GM12875 (cell line): ENCODE measurements at regions not wholly inside any gene's neighbourhood (a gene's known extent, or its start where the extent isn't known, plus 50 kb on each side); places are given as distances from the start of the nearest gene placed in this dataset.

Experiments
- H3K4me3 ChIP-seq: one replicate; pipeline ENCODE4 v1.5.1; 2011; ENCODE audit warnings: low read depth, low read length, control low read depth
- TF ChIP-seq, protein P1 (sequence below): IDR thresholded peaks from 2 replicates; pipeline ENCODE4 v1.5.1; 2011; ENCODE audit warnings: low read depth, mild to moderate bottlenecking, control low read depth, inconsistent platforms, low read length, moderate library complexity, borderline replicate concordance; ENCODE audit not compliant: insufficient read depth

DNA sequence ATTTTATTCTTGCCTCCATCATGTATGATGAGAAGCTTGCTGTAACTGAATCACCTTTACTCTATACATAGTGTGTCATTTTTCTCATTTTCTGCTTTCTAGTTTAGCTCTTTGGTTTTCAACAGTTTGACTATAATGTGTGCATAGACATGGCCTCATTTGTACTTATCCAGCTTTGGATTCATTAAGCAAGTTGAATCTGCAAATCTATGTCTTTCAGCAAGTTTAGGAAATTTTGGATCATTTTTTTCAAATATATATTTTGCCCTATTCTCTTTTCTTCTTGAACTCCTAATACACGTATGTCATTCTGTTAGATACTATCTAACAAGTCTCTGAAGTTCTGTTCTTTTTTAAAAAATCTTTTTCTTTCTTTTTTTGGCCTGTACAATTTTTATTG lies 57.8 kb downstream of the PRLHR start:
- TF ChIP-seq, protein P1, sequence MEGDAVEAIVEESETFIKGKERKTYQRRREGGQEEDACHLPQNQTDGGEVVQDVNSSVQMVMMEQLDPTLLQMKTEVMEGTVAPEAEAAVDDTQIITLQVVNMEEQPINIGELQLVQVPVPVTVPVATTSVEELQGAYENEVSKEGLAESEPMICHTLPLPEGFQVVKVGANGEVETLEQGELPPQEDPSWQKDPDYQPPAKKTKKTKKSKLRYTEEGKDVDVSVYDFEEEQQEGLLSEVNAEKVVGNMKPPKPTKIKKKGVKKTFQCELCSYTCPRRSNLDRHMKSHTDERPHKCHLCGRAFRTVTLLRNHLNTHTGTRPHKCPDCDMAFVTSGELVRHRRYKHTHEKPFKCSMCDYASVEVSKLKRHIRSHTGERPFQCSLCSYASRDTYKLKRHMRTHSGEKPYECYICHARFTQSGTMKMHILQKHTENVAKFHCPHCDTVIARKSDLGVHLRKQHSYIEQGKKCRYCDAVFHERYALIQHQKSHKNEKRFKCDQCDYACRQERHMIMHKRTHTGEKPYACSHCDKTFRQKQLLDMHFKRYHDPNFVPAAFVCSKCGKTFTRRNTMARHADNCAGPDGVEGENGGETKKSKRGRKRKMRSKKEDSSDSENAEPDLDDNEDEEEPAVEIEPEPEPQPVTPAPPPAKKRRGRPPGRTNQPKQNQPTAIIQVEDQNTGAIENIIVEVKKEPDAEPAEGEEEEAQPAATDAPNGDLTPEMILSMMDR: no peak
- H3K4me3 ChIP-seq: no peak overlapping the region

DNA sequence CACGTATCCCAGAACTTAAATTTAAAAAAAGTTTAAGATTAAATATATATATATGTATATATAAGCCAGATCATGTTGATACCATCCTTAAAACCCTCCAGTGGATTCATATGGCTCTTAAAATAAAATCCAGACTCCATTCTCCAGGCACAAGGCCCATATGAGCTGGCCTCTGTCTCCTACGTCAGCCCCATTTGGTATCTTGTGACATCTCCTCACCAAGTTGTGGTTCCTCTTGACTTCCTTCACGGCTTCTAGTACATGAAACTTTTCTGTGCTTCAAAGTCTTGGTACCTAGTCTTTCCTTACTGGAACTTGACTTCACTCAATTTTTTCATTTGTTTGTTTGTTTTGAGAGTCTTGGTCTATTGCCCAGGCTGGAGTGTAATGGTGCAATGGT lies 61.3 kb downstream of the PRLHR start:
- TF ChIP-seq, protein P1: no peak
- no peak overlapping the region for H3K4me3 ChIP-seq

DNA sequence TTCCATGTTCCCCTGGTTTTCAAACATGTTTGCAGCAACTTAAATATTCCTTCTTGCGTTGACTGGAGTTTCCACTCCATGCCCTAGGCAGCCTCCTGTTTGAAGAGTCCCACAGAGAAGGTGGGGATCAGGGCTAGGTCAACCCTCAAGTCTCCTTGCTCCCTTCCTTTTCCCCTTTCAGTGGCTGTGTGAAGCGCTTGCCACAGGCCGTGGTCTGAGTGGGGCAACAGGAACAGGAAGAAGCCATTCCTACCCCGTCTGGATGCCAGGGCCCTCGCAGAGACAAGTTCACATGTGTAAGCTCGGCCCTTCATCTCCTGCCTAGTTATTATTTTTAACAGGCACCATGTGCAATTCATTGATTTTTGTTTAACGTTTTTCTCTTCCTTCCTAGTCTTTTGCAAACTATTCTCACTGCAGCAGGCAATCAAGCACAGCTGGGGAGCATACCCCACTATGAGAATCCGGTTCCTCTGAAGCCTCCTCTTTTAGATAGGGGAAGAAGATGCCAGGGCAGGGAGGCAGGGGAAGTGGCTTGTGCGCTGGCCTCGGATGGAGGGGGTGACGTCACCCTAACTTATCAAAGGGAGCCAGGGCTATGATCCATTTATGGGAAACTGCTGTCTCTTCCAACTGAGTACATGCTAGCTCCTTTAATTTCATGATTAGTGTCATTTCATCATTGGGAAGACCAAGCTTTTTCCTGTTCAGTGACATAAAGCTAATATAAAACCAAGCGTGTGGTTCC lies 64.2 kb downstream of the PRLHR start:
- TF ChIP-seq, protein P1: no peak
- no peak overlapping the region for H3K4me3 ChIP-seq

DNA sequence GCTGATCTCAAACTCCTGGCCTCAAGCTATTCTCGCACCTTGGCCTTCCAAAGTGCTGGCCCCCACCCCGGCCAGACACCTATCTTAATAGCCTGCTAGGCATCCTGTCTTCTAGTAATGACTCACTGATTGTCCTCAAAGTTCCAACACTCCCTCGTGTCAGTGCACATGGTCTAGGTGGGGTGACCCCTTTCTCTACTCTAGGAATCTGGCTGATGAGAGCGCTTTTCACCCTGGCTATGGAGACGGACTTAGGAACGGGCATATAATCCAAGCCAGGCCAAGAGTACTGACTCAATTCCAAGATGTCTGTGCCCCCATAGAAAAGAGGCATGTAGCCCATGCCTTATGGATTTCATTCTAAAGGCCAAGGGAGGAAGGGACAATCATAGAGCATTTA lies 67.0 kb downstream of the PRLHR start:
- H3K4me3 ChIP-seq: no peak overlapping the region
- TF ChIP-seq, protein P1: no peak

DNA sequence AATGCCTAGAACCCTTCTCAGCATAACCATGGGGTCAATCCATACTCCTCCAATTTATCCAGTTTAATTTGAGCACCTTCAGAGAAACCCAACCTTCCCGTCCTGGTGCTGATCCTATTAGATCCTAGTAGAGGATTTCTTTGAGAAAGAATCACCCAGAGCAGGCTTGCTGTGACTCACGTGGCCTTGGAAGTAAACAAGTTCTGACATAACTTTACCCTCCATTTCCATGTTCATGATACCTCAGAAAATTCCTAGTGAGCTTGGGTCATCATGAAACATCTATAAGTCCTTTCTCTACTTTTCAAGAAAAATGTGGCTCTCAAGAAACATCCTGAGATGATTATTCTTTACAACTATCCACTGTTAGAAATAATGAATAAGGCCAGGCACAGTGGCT lies 71.7 kb downstream of the PRLHR start:
- H3K4me3 ChIP-seq: no peak overlapping the region
- TF ChIP-seq, protein P1: no peak

DNA sequence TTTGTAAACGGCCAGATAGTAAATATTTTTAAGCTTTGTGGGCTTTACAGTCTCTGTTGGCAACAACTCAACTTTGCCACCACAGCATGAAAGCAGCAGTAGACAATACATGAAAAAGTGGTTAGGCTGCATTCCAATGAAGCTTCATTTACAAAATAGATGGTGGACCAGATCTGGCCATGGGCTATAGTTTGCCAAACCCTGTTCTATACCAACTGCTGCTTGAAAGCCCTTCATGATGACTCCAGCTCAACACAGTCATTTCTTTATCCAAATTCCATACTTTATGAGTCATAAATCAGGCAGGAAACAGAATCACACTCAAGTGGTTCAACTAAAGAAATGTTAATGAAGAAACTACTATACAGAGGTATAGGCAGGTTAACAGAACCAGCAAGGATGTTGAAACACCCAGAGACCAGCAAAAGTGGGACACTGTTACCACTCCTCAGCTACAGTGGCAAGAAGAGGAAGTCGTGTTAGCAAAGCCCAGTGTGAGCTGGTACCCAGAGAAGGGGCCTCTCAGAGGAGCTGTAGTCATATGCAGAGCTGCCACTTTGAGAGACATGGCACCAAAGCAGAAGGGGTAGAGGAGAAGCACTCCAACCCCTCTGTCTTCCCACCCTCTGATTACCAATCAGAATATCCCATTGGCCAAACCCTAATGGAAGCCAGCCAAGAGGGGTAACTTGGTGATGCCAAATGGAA lies 72.5 kb downstream of the PRLHR start:
- TF ChIP-seq, protein P1: no peak

More for the DNA sequence above, 72.5 kb downstream of the PRLHR start:
- H3K4me3 ChIP-seq: no peak overlapping the region
